ENCODE measurements at regions not wholly inside any gene's neighbourhood (a gene's known extent, or its start where the extent isn't known, plus 50 kb on each side); places are given as distances from the start of the nearest gene placed in this dataset.

DNA sequence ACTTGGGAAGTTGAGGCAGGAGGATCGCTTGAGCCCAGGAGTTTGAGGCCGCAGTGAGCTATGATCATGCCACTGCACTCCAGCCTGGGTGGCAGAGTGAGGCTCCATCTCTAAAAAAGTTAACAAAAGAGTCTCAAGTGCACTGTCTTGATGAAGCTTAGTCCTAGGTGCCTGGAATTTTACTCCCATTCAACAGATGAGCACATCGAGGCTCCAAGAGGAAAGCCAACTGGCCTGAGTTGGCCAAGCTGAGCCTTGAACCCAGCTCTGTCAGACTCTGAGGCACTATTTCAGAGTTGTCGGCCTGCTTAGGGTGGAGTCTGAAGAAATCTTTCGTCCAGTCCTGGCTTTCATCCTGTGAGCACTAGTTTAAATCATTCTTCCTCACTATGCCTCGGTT, 98.1 kb upstream of the MAP1LC3B2 start:
- TF ChIP-seq, protein P1, sequence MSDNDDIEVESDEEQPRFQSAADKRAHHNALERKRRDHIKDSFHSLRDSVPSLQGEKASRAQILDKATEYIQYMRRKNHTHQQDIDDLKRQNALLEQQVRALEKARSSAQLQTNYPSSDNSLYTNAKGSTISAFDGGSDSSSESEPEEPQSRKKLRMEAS (IDR thresholded peaks at IDR 0.05; ENCODE audit: low read depth, low read length), result no peak
- TF ChIP-seq MYC (IDR thresholded peaks at IDR 0.05; ENCODE audit: low read depth, low read length), result no peak
- TF ChIP-seq, protein P2, sequence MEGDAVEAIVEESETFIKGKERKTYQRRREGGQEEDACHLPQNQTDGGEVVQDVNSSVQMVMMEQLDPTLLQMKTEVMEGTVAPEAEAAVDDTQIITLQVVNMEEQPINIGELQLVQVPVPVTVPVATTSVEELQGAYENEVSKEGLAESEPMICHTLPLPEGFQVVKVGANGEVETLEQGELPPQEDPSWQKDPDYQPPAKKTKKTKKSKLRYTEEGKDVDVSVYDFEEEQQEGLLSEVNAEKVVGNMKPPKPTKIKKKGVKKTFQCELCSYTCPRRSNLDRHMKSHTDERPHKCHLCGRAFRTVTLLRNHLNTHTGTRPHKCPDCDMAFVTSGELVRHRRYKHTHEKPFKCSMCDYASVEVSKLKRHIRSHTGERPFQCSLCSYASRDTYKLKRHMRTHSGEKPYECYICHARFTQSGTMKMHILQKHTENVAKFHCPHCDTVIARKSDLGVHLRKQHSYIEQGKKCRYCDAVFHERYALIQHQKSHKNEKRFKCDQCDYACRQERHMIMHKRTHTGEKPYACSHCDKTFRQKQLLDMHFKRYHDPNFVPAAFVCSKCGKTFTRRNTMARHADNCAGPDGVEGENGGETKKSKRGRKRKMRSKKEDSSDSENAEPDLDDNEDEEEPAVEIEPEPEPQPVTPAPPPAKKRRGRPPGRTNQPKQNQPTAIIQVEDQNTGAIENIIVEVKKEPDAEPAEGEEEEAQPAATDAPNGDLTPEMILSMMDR (IDR thresholded peaks at IDR 0.05; ENCODE audit: low read depth, low read length), result no peak
- TF ChIP-seq POLR2A (IDR thresholded peaks at IDR 0.05; ENCODE audit: extremely low read depth, insufficient read length), result no peak
- no peak for DNase-seq (ENCODE audit: low read depth)
- H3K4me3 ChIP-seq (ENCODE audit: low read depth, low read length), result no peak overlapping the region

DNA sequence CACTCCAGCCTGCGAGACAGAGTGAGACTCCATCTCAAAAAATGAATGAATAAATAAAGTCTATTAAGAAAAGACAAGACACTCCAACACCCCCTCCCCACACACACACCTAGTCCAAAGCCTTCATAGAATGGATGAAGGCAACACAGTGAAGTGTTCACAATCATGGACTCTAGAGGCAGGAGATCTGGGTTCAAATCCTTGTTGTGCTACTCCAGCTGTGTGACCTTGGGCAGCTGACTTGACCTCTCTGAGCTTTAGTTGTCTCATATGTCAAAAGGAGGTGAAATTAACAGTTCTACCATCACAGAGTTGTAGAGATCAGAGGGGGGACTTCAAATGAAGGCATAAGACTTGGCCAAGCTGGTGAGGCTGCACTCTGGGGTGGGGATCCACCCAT, 95.8 kb upstream of the MAP1LC3B2 start:
- no peak overlapping the region for H3K4me3 ChIP-seq (ENCODE audit: low read depth, low read length)
- no peak for DNase-seq (ENCODE audit: low read depth)
- TF ChIP-seq POLR2A (IDR thresholded peaks at IDR 0.05; ENCODE audit: extremely low read depth, insufficient read length) (no peak), MYC (IDR thresholded peaks at IDR 0.05; ENCODE audit: low read depth, low read length) (no peak)
- TF ChIP-seq, protein P2 (IDR thresholded peaks at IDR 0.05; ENCODE audit: low read depth, low read length), result no peak
- TF ChIP-seq, protein P1 (IDR thresholded peaks at IDR 0.05; ENCODE audit: low read depth, low read length), result no peak

DNA sequence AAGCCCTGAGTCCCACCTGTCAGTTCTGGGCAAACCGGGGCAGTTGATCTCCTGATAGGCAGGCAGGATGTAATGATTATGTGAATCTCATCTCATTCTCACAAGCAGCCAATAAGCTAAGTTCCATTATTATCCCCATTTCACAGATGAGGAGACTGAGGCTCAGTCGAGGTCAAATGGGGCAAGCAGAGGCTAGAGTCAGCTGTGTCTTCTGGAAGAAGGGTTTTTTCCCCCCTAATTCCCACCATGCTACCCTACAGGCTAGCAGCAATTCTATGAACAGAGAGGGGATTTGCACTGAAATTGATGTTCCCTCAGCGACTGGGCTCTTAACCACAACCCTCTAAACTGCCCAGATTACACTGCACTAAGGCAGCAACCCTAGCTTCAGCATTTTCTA, 93.8 kb upstream of the MAP1LC3B2 start:
- DNase-seq (ENCODE audit: low read depth), result no peak
- H3K4me3 ChIP-seq (ENCODE audit: low read depth, low read length), result no peak overlapping the region
- no peak for TF ChIP-seq MYC (IDR thresholded peaks at IDR 0.05; ENCODE audit: low read depth, low read length)
- TF ChIP-seq, protein P2 (IDR thresholded peaks at IDR 0.05; ENCODE audit: low read depth, low read length), result no peak
- TF ChIP-seq, protein P1 (IDR thresholded peaks at IDR 0.05; ENCODE audit: low read depth, low read length), result no peak
- TF ChIP-seq POLR2A (IDR thresholded peaks at IDR 0.05; ENCODE audit: extremely low read depth, insufficient read length), result no peak

DNA sequence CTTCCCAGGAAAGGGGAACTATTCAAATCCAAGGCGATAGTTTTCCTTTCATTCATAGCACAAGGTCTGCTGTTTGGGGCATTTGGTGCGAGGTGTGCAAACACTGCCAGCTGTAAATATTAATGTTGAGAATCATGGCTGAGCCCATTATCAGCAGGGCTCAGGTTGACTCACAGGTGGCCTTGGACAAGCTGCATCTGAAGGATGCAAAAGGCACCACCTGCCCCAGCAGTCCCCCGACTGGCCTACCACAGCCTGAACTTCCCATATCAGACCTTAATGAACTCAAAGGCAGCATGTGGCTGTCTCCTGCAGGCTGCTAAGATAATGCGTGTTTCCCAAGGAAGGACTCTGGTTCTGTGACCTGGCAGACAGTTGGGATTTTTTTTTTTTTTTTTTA, 93.3 kb upstream of the MAP1LC3B2 start:
- TF ChIP-seq POLR2A (IDR thresholded peaks at IDR 0.05; ENCODE audit: extremely low read depth, insufficient read length), result no peak
- TF ChIP-seq, protein P1 (IDR thresholded peaks at IDR 0.05; ENCODE audit: low read depth, low read length), result no peak
- TF ChIP-seq, protein P2 (IDR thresholded peaks at IDR 0.05; ENCODE audit: low read depth, low read length), result no peak
- TF ChIP-seq MYC (IDR thresholded peaks at IDR 0.05; ENCODE audit: low read depth, low read length), result no peak
- DNase-seq (ENCODE audit: low read depth), result peak; percentile 34
- no peak overlapping the region for H3K4me3 ChIP-seq (ENCODE audit: low read depth, low read length)

DNA sequence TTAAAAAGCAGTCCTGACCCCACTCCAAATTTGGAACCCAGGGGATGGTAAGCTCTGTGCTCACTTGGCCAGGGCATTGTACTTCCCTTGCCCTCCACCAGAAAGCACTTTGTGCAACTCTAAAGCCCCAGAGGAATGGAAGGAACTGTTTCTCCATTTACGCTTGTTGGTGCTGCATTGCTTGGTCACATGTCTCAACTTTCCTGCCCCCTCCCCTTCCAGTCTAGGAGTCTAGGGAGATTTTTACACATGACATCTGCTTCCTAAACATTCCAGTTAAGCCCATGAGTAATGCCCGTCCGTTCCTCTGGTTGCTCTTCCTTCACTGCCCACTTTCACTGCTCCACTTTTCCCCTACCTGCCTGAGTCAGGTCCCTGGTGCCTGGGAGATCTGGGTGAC, 92.6 kb upstream of the MAP1LC3B2 start:
- no peak overlapping the region for H3K4me3 ChIP-seq (ENCODE audit: low read depth, low read length)
- DNase-seq (ENCODE audit: low read depth), result peak; percentile 54
- TF ChIP-seq, protein P2 (IDR thresholded peaks at IDR 0.05; ENCODE audit: low read depth, low read length), result no peak
- TF ChIP-seq, protein P1 (IDR thresholded peaks at IDR 0.05; ENCODE audit: low read depth, low read length), result no peak
- no peak for TF ChIP-seq POLR2A (IDR thresholded peaks at IDR 0.05; ENCODE audit: extremely low read depth, insufficient read length)

DNA sequence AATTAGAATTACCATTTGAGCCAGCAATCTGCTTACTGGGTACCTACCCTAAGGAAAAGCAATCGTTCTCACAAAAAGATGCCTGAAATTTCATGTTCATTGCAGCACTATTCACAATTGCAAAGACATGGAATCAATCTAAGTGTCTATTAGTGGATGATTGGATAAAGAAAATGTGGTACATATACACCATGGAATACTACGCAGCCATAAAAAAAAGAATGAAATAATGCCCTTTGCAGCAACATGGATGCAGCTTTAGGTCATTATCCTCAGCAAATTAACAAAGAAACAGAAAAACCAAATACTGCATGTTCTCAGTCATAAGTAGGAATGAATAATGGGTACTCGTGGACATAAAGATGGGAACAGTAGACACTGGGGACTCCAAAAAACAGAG, 89.8 kb upstream of the MAP1LC3B2 start:
- TF ChIP-seq, protein P2 (IDR thresholded peaks at IDR 0.05; ENCODE audit: low read depth, low read length), result no peak
- TF ChIP-seq POLR2A (IDR thresholded peaks at IDR 0.05; ENCODE audit: extremely low read depth, insufficient read length) (no peak), MYC (IDR thresholded peaks at IDR 0.05; ENCODE audit: low read depth, low read length) (no peak)
- TF ChIP-seq, protein P1 (IDR thresholded peaks at IDR 0.05; ENCODE audit: low read depth, low read length), result no peak
- no peak for DNase-seq (ENCODE audit: low read depth)
- H3K4me3 ChIP-seq (ENCODE audit: low read depth, low read length), result no peak overlapping the region
